HepG2 (cell line): ENCODE measurements at regions not wholly inside any gene's neighbourhood (a gene's known extent, or its start where the extent isn't known, plus 50 kb on each side); places are given as distances from the start of the nearest gene placed in this dataset.

Source experiments
- ATAC-seq: fragments of 200-7000 bp; cut with Tn5 transposase; 3 replicates; pipeline ENCODE4 v1.9.1; 2020; ENCODE audit warnings: mild to moderate bottlenecking, moderate library complexity
- BruUV-seq: library from RNA; stranded (reverse); fragments of 400-500 nt; replicated peaks from 2 replicates; lab custom pipeline; 2021; lab: Mats Ljungman, UMichigan
- CTCF ChIA-PET: fragments of 300-600 bp; formaldehyde crosslinking; extraction: SDS; loops from one replicate; lab custom pipeline; 2021; ENCODE audit warnings: low total read pairs, inconsistent platforms, low intra/inter-chr PET ratio; lab: Yijun Ruan, JAX
- POLR2A ChIA-PET: fragments of 350-600 bp; sonication (Branson Sonifier 250); formaldehyde crosslinking; loops from one replicate; lab custom pipeline; 2020; ENCODE audit warnings: antibody characterized with exemption, inconsistent platforms; lab: Yijun Ruan, JAX
- DNase-seq: peaks from one replicate; pipeline ENCODE4 v3.0.0-alpha.2; 2015; ENCODE audit warnings: low spot score
- FAIRE-seq: peaks from 3 replicates; lab custom pipeline; 2011; peaks lifted over from hg19 to GRCh38; lab: Jason Lieb, UNC
- H2AFZ ChIP-seq: one replicate; pipeline ENCODE4 v1.6.1; 2011; ENCODE audit warnings: low read length, inconsistent platforms
- H3K27ac ChIP-seq: fragments of 300-600 bp; 3 replicates; pipeline ENCODE4 v1.8.0; 2011; ENCODE audit warnings: mixed run types, mild to moderate bottlenecking, mixed read lengths, low read length, inconsistent platforms; ENCODE audit not compliant: insufficient read depth; ENCODE audit errors: extremely low read length
- H3K27me3 ChIP-seq, 2 experiments: fragments of 200-600 bp in 1 of 2; 2 replicates in 1 of 2; 3 replicates in 1 of 2; pipeline versions ENCODE4 v1.6.0 to v1.8.0; 2011; ENCODE audit warnings: low read length in 2 of 2, mild to moderate bottlenecking in 2 of 2, moderate library complexity in 2 of 2, inconsistent platforms in 1 of 2; ENCODE audit not compliant: insufficient read depth in 2 of 2, control insufficient read depth in 1 of 2
- H3K36me3 ChIP-seq, 2 experiments: fragments of 200-600 bp in 1 of 2; replicated peaks in 1 of 2; 2 replicates in 1 of 2; 3 replicates in 1 of 2; pipeline versions ENCODE4 v1.5.1 to v1.8.0; 2011; ENCODE audit warnings: low read length in 2 of 2, inconsistent platforms in 1 of 2; ENCODE audit not compliant: insufficient read depth in 2 of 2, control insufficient read depth in 1 of 2
- H3K4me1 ChIP-seq: 2 replicates; pipeline ENCODE4 v1.5.1; 2012; ENCODE audit warnings: low read length, inconsistent platforms; ENCODE audit not compliant: insufficient read depth
- H3K4me2 ChIP-seq: 2 replicates; pipeline ENCODE4 v1.6.0; 2011; ENCODE audit warnings: low read depth, low read length, inconsistent platforms
- H3K4me3 ChIP-seq, 3 experiments: fragments of 200-600 bp in 1 of 3; sonication (generic), shearing (Covaris generic) in 1 of 3; replicated peaks in 1 of 3; 2 replicates each; pipeline ENCODE4 v1.5.1; 2011 to 2016; ENCODE audit warnings: low read length in 3 of 3, inconsistent platforms in 2 of 3, low read depth in 2 of 3, mild to moderate bottlenecking in 2 of 3, control low read depth in 1 of 3, mixed read lengths in 1 of 3; ENCODE audit not compliant: insufficient read depth in 1 of 3
- H3K79me2 ChIP-seq: one replicate; pipeline ENCODE4 v1.6.1; 2011; ENCODE audit warnings: low read length, inconsistent platforms; ENCODE audit not compliant: insufficient read depth
- H3K9ac ChIP-seq: 2 replicates; pipeline ENCODE4 v1.6.0; 2011; ENCODE audit warnings: mild to moderate bottlenecking, low read depth, low read length, inconsistent platforms; ENCODE audit not compliant: insufficient read depth
- H3K9me3 ChIP-seq: 2 replicates; pipeline ENCODE4 v1.5.1; 2012; ENCODE audit warnings: mild to moderate bottlenecking, low read length
- H4K20me1 ChIP-seq: 2 replicates; pipeline ENCODE4 v1.6.0; 2011; ENCODE audit warnings: inconsistent platforms, mild to moderate bottlenecking, low read length, moderate library complexity; ENCODE audit not compliant: insufficient read depth
- HOXA3 ChIP-seq: sonication (generic); formaldehyde crosslinking; IDR thresholded peaks from 2 replicates; pipeline ENCODE4 v1.5.0; 2020; ENCODE audit warnings: missing genetic modification reagents
- HOXA5 ChIP-seq: sonication (generic); formaldehyde crosslinking; IDR thresholded peaks from 2 replicates; pipeline ENCODE4 v1.4.0; 2020; ENCODE audit warnings: missing genetic modification reagents
- MTA3 ChIP-seq: sonication (generic); formaldehyde crosslinking; IDR thresholded peaks from 2 replicates; pipeline ENCODE4 v1.4.0; 2020; ENCODE audit warnings: missing genetic modification reagents
- MYNN ChIP-seq: sonication (generic); formaldehyde crosslinking; IDR thresholded peaks from 2 replicates; pipeline ENCODE4 v1.4.0; 2020; ENCODE audit warnings: mild to moderate bottlenecking, low read depth, missing genetic modification reagents
- MYPOP ChIP-seq: sonication (generic); formaldehyde crosslinking; IDR thresholded peaks from 2 replicates; pipeline ENCODE4 v1.8.1; 2023; ENCODE audit warnings: mild to moderate bottlenecking, moderate library complexity, missing genetic modification reagents
- PAX8 ChIP-seq: sonication (generic); formaldehyde crosslinking; IDR thresholded peaks from 2 replicates; pipeline ENCODE4 v1.8.0; 2022; ENCODE audit warnings: mild to moderate bottlenecking, missing genetic modification reagents, borderline replicate concordance
- PRMT3 ChIP-seq: sonication (generic); formaldehyde crosslinking; IDR thresholded peaks from 2 replicates; pipeline ENCODE4 v1.8.1; 2022; ENCODE audit warnings: low read depth, mild to moderate bottlenecking, moderate library complexity, missing genetic modification reagents, borderline replicate concordance
- TEF ChIP-seq: sonication (generic); formaldehyde crosslinking; IDR thresholded peaks from 2 replicates; pipeline ENCODE4 v1.5.0; 2020; ENCODE audit warnings: missing genetic modification reagents
- TRIM24 ChIP-seq: sonication (generic); formaldehyde crosslinking; IDR thresholded peaks from 2 replicates; pipeline ENCODE4 v1.8.0; 2022; ENCODE audit warnings: mild to moderate bottlenecking, missing genetic modification reagents
- ZNF101 ChIP-seq: sonication (generic); formaldehyde crosslinking; IDR thresholded peaks from 2 replicates; pipeline ENCODE4 v1.4.0; 2020; ENCODE audit warnings: mild to moderate bottlenecking, low read depth, missing genetic modification reagents, borderline replicate concordance
- ZNF431 ChIP-seq: sonication (generic); formaldehyde crosslinking; IDR thresholded peaks from 2 replicates; pipeline ENCODE4 v1.9.0; 2022; ENCODE audit warnings: missing genetic modification reagents, low read depth, mild to moderate bottlenecking, borderline replicate concordance
- ZNF577 ChIP-seq: sonication (generic); formaldehyde crosslinking; IDR thresholded peaks from 2 replicates; pipeline ENCODE4 v1.4.0; 2020; ENCODE audit warnings: mild to moderate bottlenecking, low read depth, missing genetic modification reagents, borderline replicate concordance
- ZNF766 ChIP-seq: sonication (generic); formaldehyde crosslinking; IDR thresholded peaks from 2 replicates; pipeline ENCODE4 v1.5.0; 2020; ENCODE audit warnings: missing genetic modification reagents, borderline replicate concordance
- ZNF768 ChIP-seq: sonication (generic); formaldehyde crosslinking; IDR thresholded peaks from 2 replicates; pipeline ENCODE4 v1.4.0; 2020; ENCODE audit warnings: missing genetic modification reagents
- ZNF772 ChIP-seq: sonication (generic); formaldehyde crosslinking; IDR thresholded peaks from 2 replicates; pipeline ENCODE4 v1.5.0; 2020; ENCODE audit warnings: mild to moderate bottlenecking, missing genetic modification reagents
- ZNF83 ChIP-seq: sonication (generic); formaldehyde crosslinking; IDR thresholded peaks from 2 replicates; pipeline ENCODE4 v1.4.0; 2020; ENCODE audit warnings: missing genetic modification reagents, mild to moderate bottlenecking, borderline replicate concordance
- WGBS: methylation state at CpG from one replicate; pipeline ENCODE4 v1.1.6; 2017; ENCODE audit warnings: low lambda C conversion rate; 5-methylcytosine and 5-hydroxymethylcytosine counted together
- in situ Hi-C: cut with HindIII; loops from 2 replicates; pipeline ENCODE4 v1.10.0; 2017; ENCODE audit warnings: low pct_unique_long_range_greater_than_20kb; ENCODE audit not compliant: extremely low pct_ligation_motif_present
- intact Hi-C: fragments of 100-400 bp; cut with micrococcal nuclease; formaldehyde crosslinking; loops from one replicate; pipeline ENCODE4 v1.10.0; 2022; ENCODE audit not compliant: unreplicated experiment
- TF ChIP-seq, protein P1 (sequence below): sonication (generic); formaldehyde crosslinking; IDR thresholded peaks from 2 replicates; pipeline ENCODE4 v1.5.1; 2020; ENCODE audit warnings: missing genetic modification reagents, mild to moderate bottlenecking, borderline replicate concordance
- TF ChIP-seq, protein P2 (sequence below): IDR thresholded peaks from 2 replicates; pipeline ENCODE4 v1.6.1; 2016; ENCODE audit warnings: low read depth, control low read depth
- TF ChIP-seq, protein P3 (sequence below): sonication (generic); formaldehyde crosslinking; IDR thresholded peaks from 2 replicates; pipeline ENCODE4 v1.9.0; 2021; ENCODE audit warnings: missing genetic modification reagents, borderline replicate concordance

DNA sequence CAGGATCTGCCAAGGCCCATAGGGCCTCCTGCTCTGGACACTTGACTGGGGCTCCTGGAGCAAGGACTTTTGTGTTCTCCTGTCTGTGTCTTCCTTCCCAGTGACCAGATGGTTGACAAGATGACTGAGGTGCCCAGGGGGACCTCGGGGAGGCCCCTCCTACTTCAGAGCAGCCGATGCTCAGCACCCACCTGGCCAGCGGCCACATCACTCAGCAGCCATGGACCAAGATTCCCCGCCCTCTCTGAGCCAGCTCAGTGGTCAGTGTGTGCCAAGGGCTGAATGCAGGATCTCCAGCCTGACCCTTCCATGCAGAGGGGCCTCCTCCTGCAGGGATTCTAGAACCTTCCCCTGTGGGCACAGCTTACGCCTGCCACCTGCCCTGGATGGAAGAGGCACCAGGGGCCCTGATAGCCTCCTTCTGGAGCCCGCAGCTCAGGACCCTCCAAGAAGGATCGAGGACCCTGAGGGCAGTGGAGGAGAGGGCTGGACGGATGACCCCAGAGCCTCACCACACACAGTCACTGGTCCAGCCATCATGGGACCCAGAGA lies 87.4 kb upstream of the GPC1 start:
- intact Hi-C loops (loop anchor here (10.0 kb wide), 1 partner anchor 113 kb away; no protein-coding TSS in a partner anchor), in situ Hi-C loops (no loop called here)
- H3K4me2 ChIP-seq: no peak overlapping the region
- no TSS peak for BruUV-seq
- 0 out of 2 replicates have a peak, but pooled peaks cover 6% of the 10 kb centered on the region for H4K20me1 ChIP-seq
- DNase-seq: no peak
- ChIA-PET CTCF (no interaction called here), POLR2A (no interaction called here)
- no peak for FAIRE-seq
- H2AFZ ChIP-seq: no peak overlapping the region
- H3K27ac ChIP-seq: no peak overlapping the region
- no peaks in the 10 kb centered on the region for H3K36me3 ChIP-seq
- TF ChIP-seq, protein P1, sequence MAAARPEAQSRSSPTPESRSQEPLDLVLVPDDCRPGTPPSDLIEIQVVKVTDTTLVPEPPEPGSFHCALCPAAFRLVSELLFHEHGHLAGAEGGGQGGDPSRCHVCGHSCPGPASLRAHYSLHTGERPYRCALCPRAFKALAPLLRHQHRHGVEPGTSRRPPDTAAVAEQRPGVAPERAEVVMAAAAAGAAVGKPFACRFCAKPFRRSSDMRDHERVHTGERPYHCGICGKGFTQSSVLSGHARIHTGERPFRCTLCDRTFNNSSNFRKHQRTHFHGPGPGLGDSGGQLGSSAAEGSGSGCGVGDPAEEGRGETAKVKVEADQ (CRISPR knock-in tag): no peak
- TF ChIP-seq, protein P2, sequence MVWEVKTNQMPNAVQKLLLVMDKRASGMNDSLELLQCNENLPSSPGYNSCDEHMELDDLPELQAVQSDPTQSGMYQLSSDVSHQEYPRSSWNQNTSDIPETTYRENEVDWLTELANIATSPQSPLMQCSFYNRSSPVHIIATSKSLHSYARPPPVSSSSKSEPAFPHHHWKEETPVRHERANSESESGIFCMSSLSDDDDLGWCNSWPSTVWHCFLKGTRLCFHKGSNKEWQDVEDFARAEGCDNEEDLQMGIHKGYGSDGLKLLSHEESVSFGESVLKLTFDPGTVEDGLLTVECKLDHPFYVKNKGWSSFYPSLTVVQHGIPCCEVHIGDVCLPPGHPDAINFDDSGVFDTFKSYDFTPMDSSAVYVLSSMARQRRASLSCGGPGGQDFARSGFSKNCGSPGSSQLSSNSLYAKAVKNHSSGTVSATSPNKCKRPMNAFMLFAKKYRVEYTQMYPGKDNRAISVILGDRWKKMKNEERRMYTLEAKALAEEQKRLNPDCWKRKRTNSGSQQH (CRISPR knock-in tag): no peak
- no peak for TF ChIP-seq ZNF766 (CRISPR knock-in tag)
- TF ChIP-seq ZNF431 (CRISPR knock-in tag): no peak
- no peak for TF ChIP-seq MYPOP
- TF ChIP-seq, protein P3, sequence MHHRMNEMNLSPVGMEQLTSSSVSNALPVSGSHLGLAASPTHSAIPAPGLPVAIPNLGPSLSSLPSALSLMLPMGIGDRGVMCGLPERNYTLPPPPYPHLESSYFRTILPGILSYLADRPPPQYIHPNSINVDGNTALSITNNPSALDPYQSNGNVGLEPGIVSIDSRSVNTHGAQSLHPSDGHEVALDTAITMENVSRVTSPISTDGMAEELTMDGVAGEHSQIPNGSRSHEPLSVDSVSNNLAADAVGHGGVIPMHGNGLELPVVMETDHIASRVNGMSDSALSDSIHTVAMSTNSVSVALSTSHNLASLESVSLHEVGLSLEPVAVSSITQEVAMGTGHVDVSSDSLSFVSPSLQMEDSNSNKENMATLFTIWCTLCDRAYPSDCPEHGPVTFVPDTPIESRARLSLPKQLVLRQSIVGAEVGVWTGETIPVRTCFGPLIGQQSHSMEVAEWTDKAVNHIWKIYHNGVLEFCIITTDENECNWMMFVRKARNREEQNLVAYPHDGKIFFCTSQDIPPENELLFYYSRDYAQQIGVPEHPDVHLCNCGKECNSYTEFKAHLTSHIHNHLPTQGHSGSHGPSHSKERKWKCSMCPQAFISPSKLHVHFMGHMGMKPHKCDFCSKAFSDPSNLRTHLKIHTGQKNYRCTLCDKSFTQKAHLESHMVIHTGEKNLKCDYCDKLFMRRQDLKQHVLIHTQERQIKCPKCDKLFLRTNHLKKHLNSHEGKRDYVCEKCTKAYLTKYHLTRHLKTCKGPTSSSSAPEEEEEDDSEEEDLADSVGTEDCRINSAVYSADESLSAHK (CRISPR knock-in tag): no peak
- no peak for TF ChIP-seq ZNF83
- no peak for TF ChIP-seq ZNF772 (CRISPR knock-in tag)
- TF ChIP-seq PRMT3 (CRISPR knock-in tag): no peak
- TF ChIP-seq ZNF768 (CRISPR knock-in tag): no peak
- TF ChIP-seq TEF (CRISPR knock-in tag): no peak
- TF ChIP-seq TRIM24 (CRISPR knock-in tag): no peak
- TF ChIP-seq HOXA3 (CRISPR knock-in tag): no peak
- no peak for TF ChIP-seq HOXA5
- no peak for TF ChIP-seq MTA3
- no peak for TF ChIP-seq PAX8
- TF ChIP-seq MYNN (CRISPR knock-in tag): no peak
- TF ChIP-seq ZNF101: no peak
- TF ChIP-seq ZNF577 (CRISPR knock-in tag): no peak
- H3K9ac ChIP-seq: no peak overlapping the region
- H3K4me3 ChIP-seq: no peak overlapping the region
- H3K4me1 ChIP-seq: no peaks in the 10 kb centered on the region
- no peaks in the 10 kb centered on the region for H3K79me2 ChIP-seq
- peaks cover 11% of the 10 kb centered on the region; the same call in 1 of the 2 replicates for H3K9me3 ChIP-seq
- 21% methylated on average over 7 of the region's 8 CpGs for WGBS
- peaks cover 12 to 82% of the 10 kb centered on the region in 2 experiments; a peak in 3 of 5 replicates for H3K27me3 ChIP-seq
- no peak for ATAC-seq
